ENCODE measurements at regions not wholly inside any gene's neighbourhood (a gene's known extent, or its start where the extent isn't known, plus 50 kb on each side); places are given as distances from the start of the nearest gene placed in this dataset.

- no peak overlapping the region for H3K27ac ChIP-seq
- H3K9me3 ChIP-seq = no peaks in the 10 kb centered on the region
- H3K4me3 ChIP-seq = no peak overlapping the region
- no peaks in the 10 kb centered on the region for H3K4me1 ChIP-seq
- intact Hi-C loops (cut with DNase I) = no loop called here
- H3K27me3 ChIP-seq = no peaks in the 10 kb centered on the region
- H3K36me3 ChIP-seq = no peaks in the 10 kb centered on the region
- DNase-seq (ENCODE audit: extremely low spot score in 2 of 2) = no peak
- no peak for TF ChIP-seq POLR2AphosphoS5 (IDR thresholded peaks at IDR 0.05; ENCODE audit: insufficient read depth in 1 of 2, low read depth in 1 of 2)
- TF ChIP-seq POLR2A (IDR thresholded peaks at IDR 0.05) = no peak
- no peak for TF ChIP-seq CTCF (IDR thresholded peaks at IDR 0.05)
These were observed 222.9 kb upstream of the PITRM1 start for GRCh38 chr10:3395458-3395861.

- no peak for DNase-seq (ENCODE audit: extremely low spot score in 2 of 2)
- Histone ChIP-seq H3K36me3 (no peaks in the 10 kb centered on the region), H3K27ac (no peak overlapping the region), H3K9me3 (no peaks in the 10 kb centered on the region), H3K4me3 (no peak overlapping the region), H3K4me1 (no peaks in the 10 kb centered on the region), H3K27me3 (no peaks in the 10 kb centered on the region)
- intact Hi-C loops (cut with DNase I) = no loop called here
- TF ChIP-seq POLR2A (IDR thresholded peaks at IDR 0.05) (no peak), CTCF (IDR thresholded peaks at IDR 0.05) (no peak), POLR2AphosphoS5 (IDR thresholded peaks at IDR 0.05; ENCODE audit: insufficient read depth in 1 of 2, low read depth in 1 of 2) (no peak)
These were observed 222.5 kb upstream of the PITRM1 start for GRCh38 chr10:3395041-3395440.

- H3K27me3 ChIP-seq = no peaks in the 10 kb centered on the region
- TF ChIP-seq POLR2AphosphoS5 (IDR thresholded peaks at IDR 0.05; ENCODE audit: insufficient read depth in 1 of 2, low read depth in 1 of 2) = no peak
- TF ChIP-seq CTCF (IDR thresholded peaks at IDR 0.05) = no peak
- no peak for TF ChIP-seq POLR2A (IDR thresholded peaks at IDR 0.05)
- no peaks in the 10 kb centered on the region for H3K9me3 ChIP-seq
- intact Hi-C loops (cut with DNase I) = no loop called here
- H3K36me3 ChIP-seq = no peaks in the 10 kb centered on the region
- H3K27ac ChIP-seq = no peak overlapping the region
- no peaks in the 10 kb centered on the region for H3K4me1 ChIP-seq
- no peak for DNase-seq (ENCODE audit: extremely low spot score in 2 of 2)
- no peak overlapping the region for H3K4me3 ChIP-seq
These were observed 221.4 kb upstream of the PITRM1 start for GRCh38 chr10:3393958-3394357.

- no peaks in the 10 kb centered on the region for H3K36me3 ChIP-seq
- DNase-seq (ENCODE audit: extremely low spot score in 2 of 2) = no peak
- H3K4me1 ChIP-seq = no peaks in the 10 kb centered on the region
- TF ChIP-seq POLR2AphosphoS5 (IDR thresholded peaks at IDR 0.05; ENCODE audit: insufficient read depth in 1 of 2, low read depth in 1 of 2) (no peak), CTCF (IDR thresholded peaks at IDR 0.05) (no peak), POLR2A (IDR thresholded peaks at IDR 0.05) (no peak)
- no peak overlapping the region for H3K27ac ChIP-seq
- H3K27me3 ChIP-seq = no peaks in the 10 kb centered on the region
- no peak overlapping the region for H3K4me3 ChIP-seq
- no peaks in the 10 kb centered on the region for H3K9me3 ChIP-seq
- intact Hi-C loops (cut with DNase I) = no loop called here
These were observed 219.1 kb upstream of the PITRM1 start for GRCh38 chr10:3391657-3392056.

- H3K27me3 ChIP-seq = no peaks in the 10 kb centered on the region
- H3K4me3 ChIP-seq = no peak overlapping the region
- no peak for TF ChIP-seq POLR2A (IDR thresholded peaks at IDR 0.05)
- TF ChIP-seq CTCF (IDR thresholded peaks at IDR 0.05) = no peak
- TF ChIP-seq POLR2AphosphoS5 (IDR thresholded peaks at IDR 0.05; ENCODE audit: insufficient read depth in 1 of 2, low read depth in 1 of 2) = no peak
- H3K27ac ChIP-seq = no peak overlapping the region
- H3K9me3 ChIP-seq = no peaks in the 10 kb centered on the region
- intact Hi-C loops (cut with DNase I) = no loop called here
- DNase-seq (ENCODE audit: extremely low spot score in 2 of 2) = no peak
- H3K36me3 ChIP-seq = no peaks in the 10 kb centered on the region
- H3K4me1 ChIP-seq = no peaks in the 10 kb centered on the region
These were observed 216.5 kb upstream of the PITRM1 start for GRCh38 chr10:3389130-3389529.

Data from vagina (tissue), 2 donors.